ENCODE measurements at regions not wholly inside any gene's neighbourhood (a gene's known extent, or its start where the extent isn't known, plus 50 kb on each side); places are given as distances from the start of the nearest gene placed in this dataset.
A peak's percentile ranks its signal among the peaks of the same experiment; 100 is the strongest.

DNA sequence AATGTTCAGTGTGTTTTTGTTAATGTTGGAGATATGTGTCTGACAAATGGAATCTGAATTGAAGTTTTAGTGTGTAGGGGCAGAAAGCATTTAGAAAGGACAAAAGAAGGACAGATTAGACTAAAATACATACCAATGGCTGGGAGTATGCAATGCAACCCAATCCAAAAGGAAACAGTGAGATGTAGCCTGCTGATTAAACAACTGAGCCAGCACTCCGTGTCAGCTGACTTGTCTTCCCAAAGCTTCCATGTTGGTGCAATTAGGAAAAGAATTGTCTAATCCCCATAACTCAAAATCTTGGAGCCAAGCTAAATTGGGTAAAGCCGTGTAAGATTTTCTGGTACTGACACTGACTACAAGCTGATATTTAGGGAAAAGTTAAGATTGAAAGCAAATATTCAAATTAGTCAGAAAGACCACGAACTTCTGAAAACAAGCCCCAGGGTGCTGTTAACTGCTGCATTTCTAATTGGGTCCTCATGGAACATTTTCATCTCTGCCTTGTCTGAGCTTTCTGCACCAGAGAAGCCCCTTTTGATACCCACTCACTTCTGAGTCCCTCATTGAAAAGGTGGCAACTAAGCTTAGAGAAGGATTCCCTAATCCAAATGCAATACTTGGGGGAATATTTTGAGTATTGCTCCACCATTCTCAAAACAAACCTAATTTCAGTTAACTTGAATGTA is 109.1 kb downstream of the DAD1 start:
- Histone ChIP-seq H3K4me3 (no peak overlapping the region), H3K4me1 (peaks cover 4 to 22% of the 10 kb centered on the region in 2 donors), H3K9me3 (no peaks in the 10 kb centered on the region), H3K27me3 (no peaks in the 10 kb centered on the region), H3K36me3 (no peaks in the 10 kb centered on the region), H3K27ac (no peak overlapping the region)
- ATAC-seq = no peak
- TF ChIP-seq, protein P1, sequence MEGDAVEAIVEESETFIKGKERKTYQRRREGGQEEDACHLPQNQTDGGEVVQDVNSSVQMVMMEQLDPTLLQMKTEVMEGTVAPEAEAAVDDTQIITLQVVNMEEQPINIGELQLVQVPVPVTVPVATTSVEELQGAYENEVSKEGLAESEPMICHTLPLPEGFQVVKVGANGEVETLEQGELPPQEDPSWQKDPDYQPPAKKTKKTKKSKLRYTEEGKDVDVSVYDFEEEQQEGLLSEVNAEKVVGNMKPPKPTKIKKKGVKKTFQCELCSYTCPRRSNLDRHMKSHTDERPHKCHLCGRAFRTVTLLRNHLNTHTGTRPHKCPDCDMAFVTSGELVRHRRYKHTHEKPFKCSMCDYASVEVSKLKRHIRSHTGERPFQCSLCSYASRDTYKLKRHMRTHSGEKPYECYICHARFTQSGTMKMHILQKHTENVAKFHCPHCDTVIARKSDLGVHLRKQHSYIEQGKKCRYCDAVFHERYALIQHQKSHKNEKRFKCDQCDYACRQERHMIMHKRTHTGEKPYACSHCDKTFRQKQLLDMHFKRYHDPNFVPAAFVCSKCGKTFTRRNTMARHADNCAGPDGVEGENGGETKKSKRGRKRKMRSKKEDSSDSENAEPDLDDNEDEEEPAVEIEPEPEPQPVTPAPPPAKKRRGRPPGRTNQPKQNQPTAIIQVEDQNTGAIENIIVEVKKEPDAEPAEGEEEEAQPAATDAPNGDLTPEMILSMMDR (IDR thresholded peaks at IDR 0.05 in 4 of 5, conservative IDR thresholded peaks at IDR 0.05 in 1 of 5) = no peak
- TF ChIP-seq POLR2A (IDR thresholded peaks at IDR 0.05) = no peak
- intact Hi-C loops (cut with DNase I; ENCODE audit: low total_unique reads) (no loop called here), in situ Hi-C loops (cut with MboI; ENCODE audit: low sequenced_read_pairs in 4 of 4) (no loop called here)
- no peak for DNase-seq

- no peaks in the 10 kb centered on the region for H3K27me3 ChIP-seq
- no peak overlapping the region for H3K27ac ChIP-seq
- in situ Hi-C loops (cut with MboI; ENCODE audit: low sequenced_read_pairs in 4 of 4) = no loop called here
These were observed 109.9 kb downstream of the DAD1 start for GRCh38 chr14:22479132-22479531.

GRCh38 chr14:22478670-22479069 is 110.4 kb downstream of the DAD1 start:
- intact Hi-C loops (cut with DNase I; ENCODE audit: low total_unique reads) = no loop called here
- Histone ChIP-seq H3K9me3 (no peaks in the 10 kb centered on the region), H3K4me1 (peaks cover 4 to 22% of the 10 kb centered on the region in 2 donors), H3K27ac (peak overlapping the region in 1 of 4 donors; percentile 1), H3K27me3 (no peaks in the 10 kb centered on the region), H3K4me3 (no peak overlapping the region), H3K36me3 (no peaks in the 10 kb centered on the region)
- DNase-seq (no peak), ATAC-seq (no peak)
- no peak for TF ChIP-seq POLR2A (IDR thresholded peaks at IDR 0.05)
- TF ChIP-seq, protein P1 (IDR thresholded peaks at IDR 0.05 in 4 of 5, conservative IDR thresholded peaks at IDR 0.05 in 1 of 5) = no peak
- in situ Hi-C loops (cut with MboI; ENCODE audit: low sequenced_read_pairs in 4 of 4) = no loop called here

More at GRCh38 chr14:22479132-22479531, 109.9 kb downstream of the DAD1 start:
- H3K4me1 ChIP-seq = peaks cover 4 to 22% of the 10 kb centered on the region in 2 donors
- TF ChIP-seq POLR2A (IDR thresholded peaks at IDR 0.05) = no peak
- TF ChIP-seq, protein P1 (IDR thresholded peaks at IDR 0.05 in 4 of 5, conservative IDR thresholded peaks at IDR 0.05 in 1 of 5) = no peak
- no peak for ATAC-seq
- intact Hi-C loops (cut with DNase I; ENCODE audit: low total_unique reads) = no loop called here
- DNase-seq = no peak
- H3K36me3 ChIP-seq = no peaks in the 10 kb centered on the region
- no peak overlapping the region for H3K4me3 ChIP-seq
- no peaks in the 10 kb centered on the region for H3K9me3 ChIP-seq

DNA sequence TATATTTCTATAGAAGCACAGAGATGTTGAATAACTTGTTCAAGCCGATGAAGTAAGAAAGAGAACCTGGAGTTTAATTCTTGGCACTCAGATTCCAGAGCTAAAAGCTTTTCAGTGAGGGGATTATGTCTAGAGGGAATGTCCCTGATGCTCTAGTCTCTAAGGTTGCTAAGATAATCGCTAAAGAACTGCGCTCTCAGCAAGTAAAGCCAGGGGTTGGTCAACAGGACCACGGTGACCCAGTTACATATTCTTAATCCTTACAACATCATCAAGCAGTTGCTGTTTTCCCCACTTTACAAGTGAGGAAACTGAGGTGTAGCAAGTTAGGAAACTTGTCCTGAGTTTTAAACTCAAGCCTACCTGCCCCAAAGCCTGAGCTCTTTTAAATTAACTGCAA is 110.8 kb downstream of the DAD1 start:
- Histone ChIP-seq H3K27me3 (no peaks in the 10 kb centered on the region), H3K4me3 (no peak overlapping the region), H3K27ac (peak overlapping the region in 1 of 4 donors; percentile 1), H3K36me3 (no peaks in the 10 kb centered on the region), H3K4me1 (peaks cover 4 to 22% of the 10 kb centered on the region in 2 donors), H3K9me3 (no peaks in the 10 kb centered on the region)
- ATAC-seq = no peak
- DNase-seq = no peak
- in situ Hi-C loops (cut with MboI; ENCODE audit: low sequenced_read_pairs in 4 of 4) = no loop called here
- no peak for TF ChIP-seq POLR2A (IDR thresholded peaks at IDR 0.05)
- TF ChIP-seq, protein P1 (IDR thresholded peaks at IDR 0.05 in 4 of 5, conservative IDR thresholded peaks at IDR 0.05 in 1 of 5) = no peak
- intact Hi-C loops (cut with DNase I; ENCODE audit: low total_unique reads) = no loop called here
